Breast epithelium (tissue), 4 donors: ENCODE measurements at regions not wholly inside any gene's neighbourhood (a gene's known extent, or its start where the extent isn't known, plus 50 kb on each side); places are given as distances from the start of the nearest gene placed in this dataset.

Source experiments
- DNase-seq, 2 donors: peaks; one replicate each; pipeline ENCODE4 v3.0.0-alpha.2; 2019; ENCODE audit warnings: low spot score in 2 of 2
- H3K27ac ChIP-seq, 2 donors: fragments of 200-600 bp; sonication (generic) in 1 of 2; one replicate each; pipeline ENCODE4 v1.5.1; 2016 to 2019; ENCODE audit warnings: mild to moderate bottlenecking in 1 of 2
- H3K27me3 ChIP-seq, 2 donors: fragments of 200-600 bp; sonication (generic) in 1 of 2; one replicate each; pipeline versions ENCODE4 v1.5.1 to v1.6.0; 2017 to 2019; ENCODE audit warnings: control low read depth in 1 of 2, mild to moderate bottlenecking in 1 of 2
- H3K36me3 ChIP-seq: fragments of 200-600 bp; one replicate; pipeline ENCODE4 v1.5.1; 2019
- H3K4me1 ChIP-seq, 2 donors: fragments of 200-600 bp; sonication (generic); one replicate each; pipeline ENCODE4 v1.5.1; 2016 to 2019; ENCODE audit warnings: control low read depth in 1 of 2
- H3K4me3 ChIP-seq, 3 donors: fragments of 200-600 bp; sonication (generic); 1 replicate in 2 of 3; 2 replicates in 1 of 3; pipeline ENCODE4 v1.5.1; 2016 to 2019; ENCODE audit warnings: mild to moderate bottlenecking in 3 of 3, moderate library complexity in 2 of 3
- H3K9me3 ChIP-seq, 2 donors: fragments of 200-600 bp; sonication (generic) in 1 of 2; one replicate each; pipeline ENCODE4 v1.5.1; 2016 to 2019; ENCODE audit warnings: control low read depth in 1 of 2
- CTCF ChIP-seq, 3 donors: fragments of 450-650 bp; IDR thresholded peaks; one replicate each; pipeline ENCODE4 v1.5.1; 2016 to 2017; ENCODE audit warnings: antibody characterized with exemption in 3 of 3, mild to moderate bottlenecking in 3 of 3, moderate library complexity in 3 of 3
- POLR2A ChIP-seq: fragments of 450-650 bp; IDR thresholded peaks from one replicate; pipeline ENCODE4 v1.6.1; 2016; ENCODE audit warnings: antibody characterized with exemption, mild to moderate bottlenecking, moderate library complexity
- POLR2AphosphoS5 ChIP-seq, 3 donors: sonication (generic); formaldehyde crosslinking; IDR thresholded peaks; one replicate each; pipeline ENCODE4 v1.6.1; 2017; ENCODE audit warnings: antibody characterized with exemption in 3 of 3
- intact Hi-C: fragments of 100-400 bp; cut with DNase I; formaldehyde crosslinking; loops from one replicate; pipeline ENCODE4 v1.15.1; 2023; ENCODE audit warnings: low total_unique reads

- no peak for TF ChIP-seq CTCF (IDR thresholded peaks at IDR 0.05)
- TF ChIP-seq POLR2A: no peak
- no peak for TF ChIP-seq POLR2AphosphoS5 (IDR thresholded peaks at IDR 0.05)
- H3K4me3 ChIP-seq: no peak overlapping the region
- no peak overlapping the region for H3K27ac ChIP-seq
- intact Hi-C loops: no loop called here
- H3K9me3 ChIP-seq: no peaks in the 10 kb centered on the region
- DNase-seq: no peak
- no peaks in the 10 kb centered on the region for H3K36me3 ChIP-seq
- no peaks in the 10 kb centered on the region for H3K27me3 ChIP-seq
- no peaks in the 10 kb centered on the region for H3K4me1 ChIP-seq
Observed at GRCh38 chr9:2494562-2494961, 127.0 kb upstream of the VLDLR start.

GRCh38 chr9:2495221-2496005, 126.2 kb upstream of the VLDLR start:
- Histone ChIP-seq H3K27me3 (no peaks in the 10 kb centered on the region), H3K4me1 (no peaks in the 10 kb centered on the region), H3K9me3 (no peaks in the 10 kb centered on the region), H3K36me3 (no peaks in the 10 kb centered on the region), H3K27ac (no peak overlapping the region), H3K4me3 (no peak overlapping the region)
- intact Hi-C loops: no loop called here
- TF ChIP-seq POLR2A: no peak
- no peak for TF ChIP-seq POLR2AphosphoS5 (IDR thresholded peaks at IDR 0.05)
- no peak for TF ChIP-seq CTCF (IDR thresholded peaks at IDR 0.05)
- DNase-seq: no peak

GRCh38 chr9:2496169-2496568, 125.4 kb upstream of the VLDLR start:
- no peak overlapping the region for H3K27ac ChIP-seq
- TF ChIP-seq POLR2A: no peak
- no peaks in the 10 kb centered on the region for H3K27me3 ChIP-seq
- intact Hi-C loops: no loop called here
- no peak for DNase-seq
- no peaks in the 10 kb centered on the region for H3K36me3 ChIP-seq
- no peaks in the 10 kb centered on the region for H3K9me3 ChIP-seq
- H3K4me1 ChIP-seq: no peaks in the 10 kb centered on the region
- no peak overlapping the region for H3K4me3 ChIP-seq

- intact Hi-C loops: no loop called here
- Histone ChIP-seq H3K27me3 (no peaks in the 10 kb centered on the region), H3K4me1 (no peaks in the 10 kb centered on the region), H3K27ac (no peak overlapping the region), H3K9me3 (no peaks in the 10 kb centered on the region), H3K4me3 (no peak overlapping the region), H3K36me3 (no peaks in the 10 kb centered on the region)
- DNase-seq: no peak
- TF ChIP-seq CTCF (IDR thresholded peaks at IDR 0.05) (no peak), POLR2A (no peak), POLR2AphosphoS5 (IDR thresholded peaks at IDR 0.05) (no peak)
Observed at GRCh38 chr9:2496934-2497333, 124.7 kb upstream of the VLDLR start.

GRCh38 chr9:2497666-2498400, 123.8 kb upstream of the VLDLR start:
- Histone ChIP-seq H3K27me3 (no peaks in the 10 kb centered on the region), H3K4me3 (no peak overlapping the region), H3K9me3 (no peaks in the 10 kb centered on the region), H3K36me3 (no peaks in the 10 kb centered on the region), H3K27ac (no peak overlapping the region), H3K4me1 (no peaks in the 10 kb centered on the region)
- TF ChIP-seq POLR2AphosphoS5 (IDR thresholded peaks at IDR 0.05) (no peak), POLR2A (no peak), CTCF (IDR thresholded peaks at IDR 0.05) (no peak)
- intact Hi-C loops: no loop called here
- no peak for DNase-seq
